Endothelial cell of umbilical vein (primary cell): ENCODE measurements at regions not wholly inside any gene's neighbourhood (a gene's known extent, or its start where the extent isn't known, plus 50 kb on each side); places are given as distances from the start of the nearest gene placed in this dataset.

Experiments used
- CTCF ChIP-seq, 2 donors: IDR thresholded peaks; 1 replicate in 1 of 2; 2 replicates in 1 of 2; pipeline ENCODE4 v1.5.1; 2011; ENCODE audit warnings: low read length in 2 of 2, mild to moderate bottlenecking in 2 of 2, moderate library complexity in 2 of 2, control low read depth in 1 of 2, inconsistent platforms in 1 of 2, low read depth in 1 of 2; ENCODE audit not compliant: insufficient read depth in 1 of 2; ENCODE audit errors: extremely low read depth in 1 of 2
- EZH2 ChIP-seq: IDR thresholded peaks from 2 replicates; pipeline ENCODE4 v1.6.1; 2012; ENCODE audit warnings: borderline replicate concordance, low read depth, mild to moderate bottlenecking, moderate library complexity, low read length, inconsistent platforms; ENCODE audit not compliant: severe bottlenecking
- POLR2A ChIP-seq: IDR thresholded peaks from 2 replicates; pipeline ENCODE4 v1.6.1; 2012; ENCODE audit warnings: low read depth, mild to moderate bottlenecking, control low read depth, low read length
- POLR2AphosphoS5 ChIP-seq: IDR thresholded peaks from 2 replicates; pipeline ENCODE4 v1.6.1; 2012; ENCODE audit warnings: low read depth, mild to moderate bottlenecking, control low read depth, low read length, moderate library complexity; ENCODE audit not compliant: insufficient read depth

GRCh38 chr20:46800409-46800804 lies 91.0 kb downstream of the SLC2A10 start:
- TF ChIP-seq CTCF (IDR thresholded peaks at IDR 0.05; ENCODE audit: extremely low read depth in 1 of 2, insufficient read depth in 1 of 2, low read depth in 1 of 2, low read length in 2 of 2): no peak
- TF ChIP-seq POLR2A: no peak
- no peak for TF ChIP-seq EZH2
- TF ChIP-seq POLR2AphosphoS5: no peak
